IMR-90 (cell line): ENCODE measurements at regions not wholly inside any gene's neighbourhood (a gene's known extent, or its start where the extent isn't known, plus 50 kb on each side); places are given as distances from the start of the nearest gene placed in this dataset.

Experiments used
- ATAC-seq: fragments of 200-7000 bp; cut with Tn5 transposase; 2 replicates; pipeline ENCODE4 v1.9.1; 2020; ENCODE audit warnings: low read depth, mild to moderate bottlenecking, moderate library complexity
- BruUV-seq: library from RNA; stranded (reverse); fragments of 400-500 nt; replicated peaks from 2 replicates; lab custom pipeline; 2021; lab: Mats Ljungman, UMichigan
- CTCF ChIA-PET: fragments of 300-600 bp; formaldehyde crosslinking; extraction: SDS; loops from one replicate; lab custom pipeline; 2021; ENCODE audit warnings: antibody characterized with exemption; lab: Yijun Ruan, JAX
- POLR2A ChIA-PET: fragments of 300-600 bp; sonication (Branson Sonifier 250); formaldehyde crosslinking; loops from one replicate; lab custom pipeline; 2022; ENCODE audit warnings: antibody characterized with exemption; ENCODE audit not compliant: unreplicated experiment; lab: Charles Lee
- DNase-seq: peaks from one replicate; pipeline ENCODE4 v3.0.0; 2013
- H2AFZ ChIP-seq: replicated peaks from 2 replicates; pipeline ENCODE3; 2013; ENCODE audit warnings: low read length, mild to moderate bottlenecking; ENCODE audit not compliant: poor library complexity
- H2AK5ac ChIP-seq: 2 replicates; pipeline ENCODE4 v1.6.1; 2013; ENCODE audit warnings: low read depth, low read length, inconsistent platforms
- H2AK9ac ChIP-seq: replicated peaks from 2 replicates; pipeline ENCODE3; 2013; ENCODE audit warnings: mild to moderate bottlenecking, low read depth, low read length, moderate library complexity; ENCODE audit not compliant: poor library complexity
- H2BK120ac ChIP-seq: 2 replicates; pipeline ENCODE4 v1.6.1; 2013; ENCODE audit warnings: low read depth, low read length, inconsistent platforms
- H2BK15ac ChIP-seq: 3 replicates; pipeline ENCODE4 v1.6.1; 2013; ENCODE audit warnings: low read depth, low read length, inconsistent platforms
- H2BK20ac ChIP-seq: 2 replicates; pipeline ENCODE4 v1.6.1; 2013; ENCODE audit warnings: low read depth, mild to moderate bottlenecking, inconsistent platforms, low read length, moderate library complexity
- H2BK5ac ChIP-seq: 2 replicates; pipeline ENCODE4 v1.6.1; 2013; ENCODE audit warnings: mild to moderate bottlenecking, low read depth, low read length, inconsistent platforms; ENCODE audit not compliant: poor library complexity, severe bottlenecking
- H3K14ac ChIP-seq: replicated peaks from 2 replicates; pipeline ENCODE4 v1.6.1; 2013; ENCODE audit warnings: low read depth, low read length, inconsistent platforms
- H3K18ac ChIP-seq: 2 replicates; pipeline ENCODE4 v1.6.1; 2013; ENCODE audit warnings: low read depth, low read length, control low read depth
- H3K23ac ChIP-seq: 2 replicates; pipeline ENCODE4 v1.6.1; 2013; ENCODE audit warnings: low read depth, low read length, inconsistent platforms
- H3K27ac ChIP-seq: 2 replicates; pipeline ENCODE4 v1.5.1; 2013; ENCODE audit warnings: mild to moderate bottlenecking, control low read depth, low read length; ENCODE audit not compliant: insufficient read depth
- H3K27me3 ChIP-seq: 2 replicates; pipeline ENCODE4 v1.6.1; 2013; ENCODE audit warnings: low read length; ENCODE audit not compliant: control insufficient read depth, insufficient read depth
- H3K36me3 ChIP-seq: 2 replicates; pipeline ENCODE4 v1.6.1; 2013; ENCODE audit warnings: low read length, mixed read lengths; ENCODE audit not compliant: control insufficient read depth, insufficient read depth
- H3K4ac ChIP-seq: 2 replicates; pipeline ENCODE4 v1.6.1; 2013; ENCODE audit warnings: low read depth, low read length, inconsistent platforms
- H3K4me1 ChIP-seq: 2 replicates; pipeline ENCODE4 v1.6.1; 2013; ENCODE audit warnings: low read length, mixed read lengths; ENCODE audit not compliant: control insufficient read depth, insufficient read depth
- H3K4me2 ChIP-seq: 2 replicates; pipeline ENCODE4 v1.6.1; 2013; ENCODE audit warnings: low read depth, mild to moderate bottlenecking, control low read depth, low read length, moderate library complexity
- H3K4me3 ChIP-seq: 2 replicates; pipeline ENCODE4 v1.5.1; 2013; ENCODE audit warnings: low read depth, mild to moderate bottlenecking, control low read depth, low read length, moderate library complexity; ENCODE audit not compliant: insufficient read depth
- H3K56ac ChIP-seq: 2 replicates; pipeline ENCODE4 v1.6.1; 2013; ENCODE audit warnings: low read length, inconsistent platforms; ENCODE audit not compliant: insufficient read depth; ENCODE audit errors: extremely low read depth
- H3K79me1 ChIP-seq, 2 experiments: 2 replicates each; pipeline ENCODE4 v1.6.1; 2013; ENCODE audit warnings: low read length in 2 of 2, inconsistent platforms in 1 of 2, low read depth in 1 of 2
- H3K9ac ChIP-seq: 2 replicates; pipeline ENCODE4 v1.6.1; 2013; ENCODE audit warnings: low read depth, low read length, control low read depth
- H3K9me1 ChIP-seq: 2 replicates; pipeline ENCODE4 v1.6.1; 2013; ENCODE audit warnings: low read length, inconsistent platforms; ENCODE audit not compliant: insufficient read depth
- H3K9me3 ChIP-seq: 2 replicates; pipeline ENCODE4 v1.6.1; 2013; ENCODE audit warnings: low read length; ENCODE audit not compliant: control insufficient read depth, insufficient read depth
- H4K20me1 ChIP-seq: 2 replicates; pipeline ENCODE4 v1.6.1; 2013; ENCODE audit warnings: low read length, inconsistent platforms; ENCODE audit not compliant: insufficient read depth
- H4K5ac ChIP-seq: 2 replicates; pipeline ENCODE4 v1.6.1; 2013; ENCODE audit warnings: mild to moderate bottlenecking, low read depth, low read length, control low read depth
- H4K8ac ChIP-seq, 2 experiments: 2 replicates each; pipeline ENCODE4 v1.6.1; 2013; ENCODE audit warnings: low read depth in 2 of 2, low read length in 2 of 2, control low read depth in 1 of 2, inconsistent platforms in 1 of 2
- H4K91ac ChIP-seq: 2 replicates; pipeline ENCODE4 v1.6.1; 2013; ENCODE audit warnings: low read depth, low read length, inconsistent platforms; ENCODE audit not compliant: insufficient read depth
- BHLHE40 ChIP-seq: fragments of 150-350 bp; IDR thresholded peaks from 2 replicates; pipeline ENCODE4 v1.6.1; 2016; ENCODE audit warnings: mild to moderate bottlenecking, low read depth, low read length
- CEBPB ChIP-seq: IDR thresholded peaks from 2 replicates; pipeline ENCODE4 v1.6.1; 2012; ENCODE audit warnings: low read depth, low read length, improper control_type of control experiment
- CHD1 ChIP-seq: IDR thresholded peaks from 2 replicates; pipeline ENCODE4 v1.6.1; 2012; ENCODE audit warnings: low read depth, low read length, improper control_type of control experiment
- CTCF ChIP-seq: conservative IDR thresholded peaks from 2 replicates; pipeline ENCODE4 v1.5.1; 2012; ENCODE audit warnings: mild to moderate bottlenecking, low read depth, low read length, improper control_type of control experiment
- ELK1 ChIP-seq: fragments of 150-350 bp; IDR thresholded peaks from 2 replicates; pipeline ENCODE4 v1.6.1; 2016; ENCODE audit warnings: low read depth, mild to moderate bottlenecking, low read length, moderate library complexity, borderline replicate concordance
- MAZ ChIP-seq: IDR thresholded peaks from 2 replicates; pipeline ENCODE4 v1.6.1; 2012; ENCODE audit warnings: low read depth, mild to moderate bottlenecking, low read length, improper control_type of control experiment, moderate library complexity, borderline replicate concordance
- MXI1 ChIP-seq: IDR thresholded peaks from 2 replicates; pipeline ENCODE4 v1.6.1; 2012; ENCODE audit warnings: low read depth, mild to moderate bottlenecking, low read length, moderate library complexity, borderline replicate concordance
- NFE2L2 ChIP-seq: fragments of 150-350 bp; IDR thresholded peaks from 2 replicates; pipeline ENCODE4 v1.6.1; 2016; ENCODE audit warnings: low read depth, mild to moderate bottlenecking, low read length
- POLR2A ChIP-seq: IDR thresholded peaks from 2 replicates; pipeline ENCODE4 v1.6.1; 2012; ENCODE audit warnings: mild to moderate bottlenecking, low read depth, low read length
- RAD21 ChIP-seq: IDR thresholded peaks from 2 replicates; pipeline ENCODE4 v1.6.1; 2012; ENCODE audit warnings: low read length, improper control_type of control experiment
- RCOR1 ChIP-seq: IDR thresholded peaks from 2 replicates; pipeline ENCODE4 v1.6.1; 2012; ENCODE audit warnings: mild to moderate bottlenecking, low read length, improper control_type of control experiment; ENCODE audit not compliant: insufficient replicate concordance
- USF2 ChIP-seq: fragments of 150-350 bp; IDR thresholded peaks from 2 replicates; pipeline ENCODE4 v1.6.1; 2017; ENCODE audit warnings: mild to moderate bottlenecking, antibody characterized with exemption, low read length, low read depth
- WGBS, 2 experiments: methylation state at CpG; one replicate each; pipeline versions ENCODE4 v1.1.5 to v1.1.7; 2013; ENCODE audit warnings: missing lambda C conversion rate in 2 of 2; ENCODE audit not compliant: insufficient read length in 1 of 2; ENCODE audit errors: extremely low coverage in 2 of 2; 5-methylcytosine and 5-hydroxymethylcytosine counted together
- dilution Hi-C: fragments of 300-500 bp; cut with HindIII; formaldehyde crosslinking; loops from one replicate; pipeline ENCODE4 v1.14.3; 2018; ENCODE audit warnings: low sequenced_read_pairs; ENCODE audit not compliant: unreplicated experiment
- in situ Hi-C: fragments of 300-500 bp; cut with MboI; formaldehyde crosslinking; loops from 3 replicates; pipeline ENCODE4 v1.14.3; 2019; ENCODE audit warnings: low sequenced_read_pairs, inconsistent platforms, mixed read lengths
- intact Hi-C: fragments of 100-400 bp; cut with micrococcal nuclease; formaldehyde crosslinking; loops from 2 replicates; pipeline ENCODE4 v1.10.0; 2022

- WGBS, 2 experiments = 14% methylated on average over 1 of the region's 1 CpG; no CpG with 5 or more reads in 1 of the 2 experiments
- no peaks in the 10 kb centered on the region for H3K27me3 ChIP-seq
- no peak overlapping the region for H3K4ac ChIP-seq
- dilution Hi-C loops (no loop called here), intact Hi-C loops (no loop called here), in situ Hi-C loops (no loop called here)
- ATAC-seq = no peak
- no peak overlapping the region for H3K27ac ChIP-seq
- H3K9me3 ChIP-seq = peaks cover 3% of the 10 kb centered on the region; the same call in 1 of the 2 replicates
- H3K14ac ChIP-seq = no peak overlapping the region
- H2BK5ac ChIP-seq = no peak overlapping the region
- H4K91ac ChIP-seq = no peak overlapping the region
- BruUV-seq = no TSS peak
- no peak overlapping the region for H2BK120ac ChIP-seq
- TF ChIP-seq MAZ (no peak), POLR2A (no peak), BHLHE40 (no peak), RCOR1 (no peak), MXI1 (no peak), CEBPB (no peak), CHD1 (no peak), ELK1 (no peak), CTCF (no peak), USF2 (no peak), NFE2L2 (no peak), RAD21 (no peak)
- no peak overlapping the region for H2AFZ ChIP-seq
- no peak overlapping the region for H3K4me2 ChIP-seq
- no peak overlapping the region for H3K4me3 ChIP-seq
- no peak for DNase-seq
- H4K8ac ChIP-seq = no peak overlapping the region
- no peak overlapping the region for H2AK5ac ChIP-seq
- H3K9me1 ChIP-seq = no peaks in the 10 kb centered on the region
- H2BK15ac ChIP-seq = no peak overlapping the region
- POLR2A ChIA-PET = no interaction called here
- no peak overlapping the region for H4K5ac ChIP-seq
- CTCF ChIA-PET = no interaction called here
- H3K23ac ChIP-seq = no peak overlapping the region
- H2AK9ac ChIP-seq = no peak overlapping the region
- no peaks in the 10 kb centered on the region for H3K36me3 ChIP-seq
- no peaks in the 10 kb centered on the region for H3K4me1 ChIP-seq
- H3K9ac ChIP-seq = no peak overlapping the region
- H3K18ac ChIP-seq = no peak overlapping the region
- H4K20me1 ChIP-seq = no peaks in the 10 kb centered on the region
- H3K56ac ChIP-seq = no peak overlapping the region
- no peaks in the 10 kb centered on the region for H3K79me1 ChIP-seq
- H2BK20ac ChIP-seq = no peak overlapping the region
Measured at GRCh38 chr10:55867848-55868247, 493.2 kb downstream of the ZWINT start.
